Right renal pelvis (tissue), 4 donors: ENCODE measurements at regions not wholly inside any gene's neighbourhood (a gene's known extent, or its start where the extent isn't known, plus 50 kb on each side); places are given as distances from the start of the nearest gene placed in this dataset.

ENCODE experiments used
- DNase-seq, 4 donors: peaks; one replicate each; pipeline ENCODE4 v3.0.0-alpha.2; 2013; ENCODE audit warnings: low read depth in 4 of 4, low spot score in 3 of 4, missing footprints in 1 of 4

- no peak for DNase-seq
These were observed 362.5 kb upstream of the ZMIZ1 start for GRCh38 chr10:78706256-78706655.

DNA sequence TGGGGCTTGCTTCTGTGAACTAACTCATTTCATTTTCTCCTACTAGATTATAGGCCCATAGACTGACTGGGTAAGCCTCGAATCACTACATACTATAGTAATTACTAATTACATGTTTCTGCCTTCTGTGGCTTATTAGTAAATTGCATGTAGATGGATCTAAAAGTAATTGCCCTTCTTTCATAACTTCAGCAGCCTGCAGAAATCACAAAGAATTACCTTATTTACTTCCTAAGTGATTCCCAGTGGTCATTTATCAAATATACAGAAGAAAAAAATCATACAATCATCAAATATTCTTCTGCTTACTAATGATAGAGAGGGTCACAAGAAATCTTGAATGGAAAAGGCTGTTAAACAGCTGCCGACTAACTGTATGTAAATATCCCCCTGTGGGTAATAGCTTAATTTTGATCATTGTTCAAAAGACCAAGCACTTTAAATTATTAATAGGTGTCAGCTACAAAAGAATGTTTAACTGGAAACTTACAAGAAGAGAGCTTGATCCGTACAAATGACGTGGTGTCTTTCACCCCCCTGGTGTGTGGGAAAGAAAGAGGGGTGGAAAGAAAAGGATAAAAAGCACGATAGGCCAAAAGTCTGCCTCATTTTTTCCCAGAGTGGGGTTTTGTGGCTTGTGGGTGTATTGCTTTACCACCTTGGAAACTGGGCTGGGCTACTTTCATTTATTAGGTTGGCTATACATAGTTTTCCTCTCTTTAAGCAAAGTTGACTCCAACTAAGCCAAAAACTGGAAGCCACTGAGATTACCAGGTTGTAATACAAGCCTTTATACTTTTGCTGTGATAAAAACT lies 361.8 kb upstream of the ZMIZ1 start:
- peak in 1 of 4 donors; percentile 23 for DNase-seq

GRCh38 chr10:78707745-78708144 lies 361.0 kb upstream of the ZMIZ1 start:
- DNase-seq: no peak

DNA sequence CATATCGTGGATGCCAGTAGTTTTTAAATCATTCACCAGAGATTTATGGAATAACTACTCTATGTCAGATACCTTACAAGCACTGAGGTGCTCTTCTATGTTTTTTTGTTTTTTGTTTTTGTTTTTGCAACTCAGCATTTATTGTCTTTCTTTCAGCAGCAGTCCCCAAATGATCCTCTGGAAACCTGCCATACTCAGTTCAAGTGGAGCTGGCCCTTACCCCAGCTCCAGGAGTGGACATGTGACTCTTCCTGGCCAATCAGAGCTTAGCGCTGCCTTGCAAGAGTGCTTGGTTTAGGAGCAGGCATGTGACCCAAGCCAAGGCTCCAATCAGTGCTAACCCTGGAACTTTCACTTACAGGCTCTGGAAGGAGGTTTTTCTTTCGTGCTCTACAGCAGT lies 356.6 kb upstream of the ZMIZ1 start:
- DNase-seq: no peak

DNA sequence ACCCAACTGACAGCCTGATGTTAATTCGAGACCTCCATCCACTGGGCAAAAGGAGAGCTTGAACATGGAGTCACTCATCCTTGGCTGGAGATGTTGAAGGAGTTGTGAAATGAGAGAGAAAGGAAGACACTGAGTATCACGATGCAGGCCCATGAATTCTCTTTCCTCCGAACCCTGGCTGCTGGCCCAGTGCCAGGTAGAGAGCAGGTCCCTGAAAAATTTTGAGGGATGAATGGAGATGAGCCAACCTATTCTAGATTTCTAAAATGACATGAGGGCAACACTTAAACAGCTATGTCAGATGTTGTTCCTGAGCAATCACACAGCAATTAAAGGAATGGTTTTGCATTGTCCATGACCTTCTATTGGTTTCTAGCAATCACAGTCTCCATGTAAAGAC lies 355.1 kb upstream of the ZMIZ1 start:
- no peak for DNase-seq

GRCh38 chr10:78714225-78714624 lies 354.5 kb upstream of the ZMIZ1 start:
- DNase-seq: no peak

DNA sequence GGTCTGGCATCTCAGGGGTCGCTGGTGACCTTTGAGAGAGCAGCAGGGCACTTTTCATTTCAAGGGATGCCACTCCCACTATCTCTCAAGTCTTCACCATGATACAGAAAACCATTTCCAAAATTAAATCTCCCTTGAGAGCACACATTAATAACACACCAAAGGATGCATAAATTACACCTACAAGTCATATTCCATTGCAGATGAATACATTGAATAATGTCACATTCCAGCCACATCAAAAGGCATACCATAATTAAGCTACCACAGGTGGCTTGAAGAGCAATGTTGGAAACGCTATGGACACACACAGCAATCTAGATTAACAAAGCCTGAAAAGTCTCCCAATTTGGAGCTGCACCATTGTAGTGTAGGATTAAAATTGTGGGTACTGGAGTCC lies 353.3 kb upstream of the ZMIZ1 start:
- no peak for DNase-seq

DNA sequence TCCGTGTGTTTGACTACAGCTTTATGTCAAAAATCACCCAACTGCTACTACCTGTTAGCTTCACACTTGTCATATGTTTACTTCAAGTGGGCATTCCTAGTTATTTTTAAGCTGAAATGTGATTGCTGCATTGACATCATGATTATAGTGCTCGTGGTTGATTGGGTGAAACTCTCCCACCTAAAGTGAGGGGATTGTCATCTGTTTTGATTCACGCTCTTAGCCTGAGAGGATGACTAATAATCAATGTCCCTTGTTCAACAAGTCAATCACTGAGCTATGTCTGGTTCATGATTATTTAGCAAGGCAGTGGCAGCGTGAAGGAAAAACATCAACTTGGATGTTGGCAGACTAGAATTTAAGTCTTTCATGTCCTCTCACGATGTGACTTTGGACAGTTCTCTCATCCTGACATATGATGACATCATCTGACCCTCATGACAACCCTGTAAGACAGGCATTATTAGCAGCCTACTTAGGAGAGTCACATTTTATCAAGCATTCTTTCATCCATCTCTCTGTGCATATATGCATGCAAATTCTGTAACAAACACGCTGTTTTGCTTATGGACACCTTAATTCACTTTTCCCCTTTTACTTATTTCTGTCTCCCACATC lies 352.6 kb upstream of the ZMIZ1 start:
- no peak for DNase-seq

DNA sequence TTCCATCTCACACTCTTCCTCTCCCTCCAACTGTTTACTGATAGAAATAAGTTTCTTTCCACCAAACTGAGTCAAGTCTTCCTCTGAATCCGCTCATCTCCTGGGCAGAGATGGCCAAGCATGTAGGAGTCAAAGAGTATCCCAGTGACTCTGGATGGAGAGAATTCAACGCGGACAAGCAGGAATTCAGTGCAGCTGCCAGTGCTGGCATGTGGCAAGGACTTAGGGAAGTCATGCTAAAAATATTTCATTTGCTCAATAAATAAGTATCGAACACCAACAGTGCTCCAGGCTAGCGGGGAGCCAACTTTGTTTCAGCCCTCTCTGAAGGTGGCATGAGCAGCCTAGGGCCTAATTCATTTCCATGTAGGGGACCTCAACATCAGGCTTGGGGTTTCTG lies 351.6 kb upstream of the ZMIZ1 start:
- DNase-seq: no peak

- DNase-seq: no peak
These were observed 350.7 kb upstream of the ZMIZ1 start for GRCh38 chr10:78718032-78718572.

DNA sequence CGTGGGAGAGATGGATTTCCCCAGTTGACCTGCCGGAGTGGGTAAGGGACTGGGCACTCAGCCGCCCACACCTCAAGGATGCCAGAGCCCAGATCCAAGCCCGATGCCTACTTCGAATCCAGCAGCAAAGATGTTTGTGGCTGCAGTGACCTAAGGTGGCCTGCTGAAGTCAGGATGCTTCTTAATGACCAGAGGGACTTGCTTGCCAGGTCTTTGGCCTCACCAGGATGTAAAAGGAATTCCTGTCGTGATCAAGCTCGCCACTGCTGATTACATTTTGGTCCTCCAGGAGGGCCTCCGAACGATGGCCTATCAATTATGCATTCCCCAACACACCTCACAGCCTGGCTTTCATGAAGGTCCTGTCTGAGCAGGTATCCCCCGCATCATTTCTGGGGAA lies 349.5 kb upstream of the ZMIZ1 start:
- no peak for DNase-seq

- no peak for DNase-seq
These were observed 348.7 kb upstream of the ZMIZ1 start for GRCh38 chr10:78720091-78720490.

DNA sequence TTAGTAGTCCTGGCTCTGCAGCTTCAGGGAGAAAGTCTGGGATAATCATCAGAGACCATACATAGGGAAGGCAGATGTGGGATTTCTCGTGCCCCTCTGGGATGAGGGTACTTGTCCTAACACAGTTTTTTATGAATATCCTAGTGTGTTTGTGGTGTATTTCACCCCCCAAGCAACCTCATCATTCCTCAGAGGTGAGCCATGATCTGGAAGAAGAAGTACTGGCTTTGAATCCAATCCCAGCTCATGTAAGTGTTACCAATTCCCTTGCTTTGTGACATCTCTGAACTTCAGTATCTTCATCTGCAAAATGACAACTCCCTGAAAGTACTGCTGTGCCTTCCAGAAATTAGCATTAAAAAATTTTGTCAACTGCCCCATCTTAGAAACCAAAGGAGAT lies 347.5 kb upstream of the ZMIZ1 start:
- no peak for DNase-seq

DNA sequence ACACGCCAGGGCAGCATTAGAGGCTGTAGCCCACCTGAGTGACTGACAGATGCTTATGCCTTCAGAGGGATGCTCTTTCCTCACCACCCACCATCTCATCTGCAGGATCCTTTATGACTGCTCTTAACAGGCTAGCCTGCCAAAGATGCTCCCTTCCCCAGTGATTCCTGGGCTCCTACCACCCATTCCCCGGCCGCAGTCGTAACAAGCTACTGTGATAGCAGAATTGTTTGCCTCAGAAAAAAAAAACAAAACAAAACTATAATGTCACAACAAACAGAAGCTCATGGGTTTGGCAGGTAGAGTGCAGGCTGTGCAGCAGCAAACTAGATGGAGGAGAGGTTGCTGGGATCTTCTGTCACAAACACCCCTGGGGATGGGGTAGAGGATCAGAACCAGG lies 343.9 kb upstream of the ZMIZ1 start:
- DNase-seq: no peak

DNA sequence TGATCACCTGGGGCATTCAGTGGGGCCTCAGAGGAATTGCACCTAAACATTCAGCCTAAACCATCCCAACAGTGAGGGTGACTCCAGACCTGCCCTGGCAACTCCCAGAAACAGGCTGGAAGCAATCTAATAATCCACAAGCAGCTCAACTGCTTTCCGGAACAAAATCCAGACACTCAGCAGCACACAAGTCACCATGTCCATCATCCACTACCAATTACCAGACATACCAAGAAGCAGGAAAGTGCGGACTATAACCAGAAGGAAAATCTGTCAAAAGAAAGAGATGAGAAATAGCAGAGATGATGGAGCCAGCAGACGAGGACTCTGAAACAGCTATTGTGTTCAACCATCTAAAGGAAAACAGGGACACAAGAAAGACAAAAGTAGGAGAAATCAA lies 342.6 kb upstream of the ZMIZ1 start:
- no peak for DNase-seq

DNA sequence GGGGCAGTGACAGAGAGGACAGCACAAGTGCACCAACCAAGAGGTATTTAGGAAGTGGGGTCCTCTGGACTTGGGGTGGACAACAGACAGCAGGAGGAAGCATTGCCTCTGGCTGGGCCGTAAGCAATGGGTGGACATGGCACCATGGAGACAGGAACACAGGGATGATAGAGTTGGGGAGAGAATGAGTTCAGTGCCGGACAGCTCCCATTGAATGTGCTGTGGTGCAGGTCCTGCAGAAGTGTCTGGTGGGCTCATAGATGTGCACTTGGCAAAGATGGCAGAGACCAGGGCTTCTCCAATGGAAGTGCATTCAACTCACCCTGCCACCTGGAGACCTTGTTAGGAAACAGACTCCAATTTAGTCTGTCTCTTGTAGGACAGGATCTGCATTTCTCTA lies 341.5 kb upstream of the ZMIZ1 start:
- no peak for DNase-seq

DNA sequence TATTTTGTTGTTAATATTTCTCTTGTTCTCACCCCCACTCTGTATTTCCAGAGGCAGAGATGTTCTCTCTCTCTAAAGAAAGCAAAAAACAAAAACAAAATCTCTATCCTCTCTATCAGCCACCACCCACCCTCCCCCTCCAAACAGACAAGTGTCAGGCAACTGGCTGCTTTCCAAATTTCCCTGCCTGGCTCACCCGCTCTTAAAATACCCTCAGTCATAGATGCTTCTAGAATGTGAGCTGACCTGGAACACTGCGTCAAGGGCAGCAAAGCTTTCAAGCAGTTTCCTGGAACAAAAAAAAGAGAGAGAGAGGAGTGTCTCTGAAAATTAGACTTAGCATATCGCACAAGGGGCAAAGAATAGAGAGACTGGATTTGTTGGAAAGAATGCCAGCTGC lies 341.0 kb upstream of the ZMIZ1 start:
- DNase-seq: peak in 1 of 4 donors; percentile 49

DNA sequence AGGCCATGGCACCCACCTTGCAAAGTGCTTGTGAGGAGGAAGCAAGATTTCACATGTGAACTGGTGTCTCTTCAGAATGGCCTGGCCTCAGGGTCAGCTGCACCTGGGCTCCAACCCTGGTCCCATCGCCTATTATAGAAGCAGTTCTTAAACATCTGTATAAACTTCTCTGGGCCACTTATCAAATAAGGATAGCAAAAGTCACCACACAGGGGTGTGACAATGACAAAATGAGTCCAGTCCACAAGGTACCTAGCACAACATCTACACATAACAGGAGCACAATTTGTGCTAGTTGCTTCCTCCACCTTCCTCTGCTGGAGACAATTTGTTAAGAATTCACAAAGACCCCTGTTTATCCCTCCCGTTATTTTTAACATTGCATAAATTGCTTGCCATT lies 340.6 kb upstream of the ZMIZ1 start:
- no peak for DNase-seq

DNA sequence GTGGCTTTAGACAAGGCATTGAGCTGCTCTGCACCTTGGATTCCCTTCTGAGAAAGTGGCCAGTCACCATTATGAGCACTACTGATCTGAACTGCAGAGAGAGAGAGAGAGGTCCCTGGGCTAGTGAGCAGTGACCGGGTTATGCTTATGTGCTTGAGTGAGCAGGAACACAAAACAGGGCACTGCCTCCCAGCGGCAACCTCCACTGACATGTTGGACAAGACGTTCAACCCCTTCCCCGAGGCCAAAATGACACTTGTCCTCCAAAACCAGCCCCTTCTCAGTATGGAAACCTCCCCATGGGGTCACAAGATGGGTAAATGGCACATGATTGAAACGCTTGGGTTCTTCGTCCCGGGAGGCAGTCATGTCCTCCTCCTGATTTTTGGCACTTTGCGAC lies 339.4 kb upstream of the ZMIZ1 start:
- DNase-seq: no peak

DNA sequence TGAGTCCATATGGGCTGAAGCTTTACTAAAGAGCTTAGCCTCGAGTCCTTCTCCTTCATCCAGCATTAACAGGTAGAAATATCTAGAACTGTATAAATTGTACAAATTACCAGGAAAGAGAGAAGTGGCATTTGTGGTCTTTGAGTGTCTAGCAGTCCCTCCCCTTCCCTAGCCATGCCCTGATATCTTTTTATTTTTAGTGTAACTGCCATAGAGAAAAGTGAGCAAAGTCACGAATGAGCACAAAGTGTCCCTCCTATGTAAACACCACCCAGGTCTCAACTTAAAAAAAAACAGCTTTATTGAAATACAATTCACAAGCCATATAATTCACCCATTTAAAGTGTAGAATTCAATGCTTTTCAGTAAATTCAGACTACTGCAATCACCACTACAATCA lies 339.0 kb upstream of the ZMIZ1 start:
- no peak for DNase-seq

DNA sequence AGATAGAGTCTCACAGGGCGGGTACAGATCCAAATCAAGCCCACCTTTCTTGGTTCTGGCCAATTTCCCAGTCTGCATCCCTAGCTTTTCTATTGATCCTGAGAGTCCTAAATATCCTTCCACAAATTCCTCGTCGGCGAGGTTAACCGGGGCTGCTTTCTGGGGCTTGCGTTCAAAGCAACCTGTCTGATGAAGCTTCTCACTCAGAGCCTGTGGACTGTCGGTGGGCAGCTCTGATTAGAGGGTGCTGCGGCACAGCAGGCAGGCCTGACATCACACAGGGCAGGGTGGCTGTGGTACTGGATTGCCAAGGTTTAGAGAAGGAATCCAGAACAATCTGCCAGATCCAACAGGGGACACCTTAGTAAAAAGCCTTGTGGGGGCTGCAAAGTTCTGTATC lies 338.0 kb upstream of the ZMIZ1 start:
- no peak for DNase-seq

GRCh38 chr10:78731675-78732074 lies 337.1 kb upstream of the ZMIZ1 start:
- DNase-seq: no peak
